ENCODE measurements at regions not wholly inside any gene's neighbourhood (a gene's known extent, or its start where the extent isn't known, plus 50 kb on each side); places are given as distances from the start of the nearest gene placed in this dataset.

- no peak for DNase-seq (ENCODE audit: low spot score)
Observed at GRCh38 chr1:5659606-5660005, 332.6 kb downstream of the NPHP4 start.

- DNase-seq (ENCODE audit: low spot score) = no peak
Observed at GRCh38 chr1:5658340-5659316, 333.6 kb downstream of the NPHP4 start.

- no peak for DNase-seq (ENCODE audit: low spot score)
Observed at GRCh38 chr1:5651964-5652821, 340.0 kb downstream of the NPHP4 start.

GRCh38 chr1:5651473-5651872, 340.8 kb downstream of the NPHP4 start:
- no peak for DNase-seq (ENCODE audit: low spot score)

GRCh38 chr1:5651027-5651410, 341.2 kb downstream of the NPHP4 start:
- DNase-seq (ENCODE audit: low spot score) = no peak

- no peak for DNase-seq (ENCODE audit: low spot score)
Observed at GRCh38 chr1:5650283-5651026, 341.8 kb downstream of the NPHP4 start.

GRCh38 chr1:5649795-5650194, 342.4 kb downstream of the NPHP4 start:
- DNase-seq (ENCODE audit: low spot score) = no peak

GRCh38 chr1:5649166-5649551, 343.1 kb downstream of the NPHP4 start:
- no peak for DNase-seq (ENCODE audit: low spot score)

GRCh38 chr1:5648410-5649165, 343.6 kb downstream of the NPHP4 start:
- DNase-seq (ENCODE audit: low spot score) = no peak

- no peak for DNase-seq (ENCODE audit: low spot score)
Observed at GRCh38 chr1:5647234-5647633, 345.0 kb downstream of the NPHP4 start.

- DNase-seq (ENCODE audit: low spot score) = no peak
Observed at GRCh38 chr1:5646486-5647149, 345.6 kb downstream of the NPHP4 start.

- no peak for DNase-seq (ENCODE audit: low spot score)
Observed at GRCh38 chr1:5645929-5646328, 346.3 kb downstream of the NPHP4 start.

GRCh38 chr1:5645135-5645399, 347.2 kb downstream of the NPHP4 start:
- no peak for DNase-seq (ENCODE audit: low spot score)

- no peak for DNase-seq (ENCODE audit: low spot score)
Observed at GRCh38 chr1:5644281-5645134, 347.7 kb downstream of the NPHP4 start.

GRCh38 chr1:5643360-5644107, 348.7 kb downstream of the NPHP4 start:
- no peak for DNase-seq (ENCODE audit: low spot score)

- DNase-seq (ENCODE audit: low spot score) = no peak
Observed at GRCh38 chr1:5640845-5641244, 351.4 kb downstream of the NPHP4 start.

- no peak for DNase-seq (ENCODE audit: low spot score)
Observed at GRCh38 chr1:5639106-5639722, 353.0 kb downstream of the NPHP4 start.

- no peak for DNase-seq (ENCODE audit: low spot score)
Observed at GRCh38 chr1:5638582-5638981, 353.6 kb downstream of the NPHP4 start.

GRCh38 chr1:5637171-5637570, 355.1 kb downstream of the NPHP4 start:
- DNase-seq (ENCODE audit: low spot score) = no peak

Measured in hepatic stellate cell (primary cell).